ENCODE measurements at regions not wholly inside any gene's neighbourhood (a gene's known extent, or its start where the extent isn't known, plus 50 kb on each side); places are given as distances from the start of the nearest gene placed in this dataset.

GRCh38 chr7:94253686-94254085 is 141.0 kb upstream of the COL1A2 start:
- no peak for TF ChIP-seq Cebpa-rat (IDR thresholded peaks at IDR 0.05)
- Histone ChIP-seq H3K27ac (no peak overlapping the region), H3K9ac (no peak overlapping the region), H4K20me1 (no peaks in the 10 kb centered on the region), H3K36me3 (no peaks in the 10 kb centered on the region), H3K4me2 (no peak overlapping the region), H3K9me3 (no peaks in the 10 kb centered on the region), H3K27me3 (no peaks in the 10 kb centered on the region), H3K4me3 (no peak overlapping the region), H3K4me1 (no peaks in the 10 kb centered on the region)

- Histone ChIP-seq H4K20me1 (no peaks in the 10 kb centered on the region), H3K9ac (no peak overlapping the region), H3K27me3 (no peaks in the 10 kb centered on the region), H3K4me3 (no peak overlapping the region), H3K9me3 (no peaks in the 10 kb centered on the region), H3K4me1 (no peaks in the 10 kb centered on the region), H3K4me2 (no peak overlapping the region), H3K36me3 (no peaks in the 10 kb centered on the region), H3K27ac (no peak overlapping the region)
- no peak for TF ChIP-seq Cebpa-rat (IDR thresholded peaks at IDR 0.05)
Measured at GRCh38 chr7:94258418-94259300, 136.0 kb upstream of the COL1A2 start.

DNA sequence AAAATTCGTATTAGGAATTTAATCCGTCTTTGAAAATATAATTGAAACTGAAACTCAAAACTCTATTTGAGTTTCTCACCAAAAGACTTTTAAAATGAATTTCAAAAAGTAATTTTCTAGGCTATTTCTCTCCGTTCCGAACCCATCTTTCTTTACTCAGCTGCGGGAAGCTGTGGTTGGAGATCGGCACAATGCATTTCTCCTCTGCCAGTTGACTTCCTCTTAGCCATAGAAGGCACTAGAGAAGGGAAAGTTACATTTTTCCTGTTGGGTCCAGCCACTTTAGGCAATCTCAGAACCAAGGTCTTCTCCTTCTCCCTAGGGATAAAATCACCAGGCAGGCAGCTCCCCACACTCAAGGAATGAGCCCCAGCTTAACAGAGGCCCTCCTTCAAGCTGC is 133.6 kb upstream of the COL1A2 start:
- TF ChIP-seq Cebpa-rat (IDR thresholded peaks at IDR 0.05) = no peak
- Histone ChIP-seq H3K4me1 (no peaks in the 10 kb centered on the region), H3K27me3 (no peaks in the 10 kb centered on the region), H3K9ac (no peak overlapping the region), H3K4me3 (no peak overlapping the region), H4K20me1 (no peaks in the 10 kb centered on the region), H3K27ac (no peak overlapping the region), H3K9me3 (no peaks in the 10 kb centered on the region), H3K36me3 (no peaks in the 10 kb centered on the region), H3K4me2 (no peak overlapping the region)

DNA sequence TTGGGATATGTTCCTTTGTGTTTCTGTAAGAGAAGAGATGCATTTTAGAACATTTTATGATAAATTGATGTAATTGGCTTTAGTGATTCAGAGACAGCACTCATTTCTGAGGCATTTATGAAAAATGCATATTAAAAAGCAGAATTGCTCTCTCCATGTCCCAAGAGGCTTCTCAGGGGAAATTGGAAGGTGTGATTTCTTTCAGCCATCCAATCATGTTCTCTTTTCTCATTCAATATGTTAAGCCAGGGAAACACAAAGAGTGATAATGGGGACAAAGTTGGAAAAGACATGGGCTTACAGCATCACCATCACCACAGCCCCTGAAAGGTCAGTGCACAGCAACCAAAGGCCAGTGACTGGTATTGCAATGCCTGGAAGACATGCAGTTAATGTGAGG is 129.9 kb upstream of the COL1A2 start:
- Histone ChIP-seq H3K4me1 (no peaks in the 10 kb centered on the region), H4K20me1 (no peaks in the 10 kb centered on the region), H3K4me3 (no peak overlapping the region), H3K9me3 (no peaks in the 10 kb centered on the region), H3K27me3 (no peaks in the 10 kb centered on the region), H3K27ac (no peak overlapping the region), H3K4me2 (no peak overlapping the region), H3K36me3 (no peaks in the 10 kb centered on the region), H3K9ac (no peak overlapping the region)
- TF ChIP-seq Cebpa-rat (IDR thresholded peaks at IDR 0.05) = no peak

GRCh38 chr7:94265456-94265855 is 129.2 kb upstream of the COL1A2 start:
- Histone ChIP-seq H3K4me3 (no peak overlapping the region), H4K20me1 (no peaks in the 10 kb centered on the region)

DNA sequence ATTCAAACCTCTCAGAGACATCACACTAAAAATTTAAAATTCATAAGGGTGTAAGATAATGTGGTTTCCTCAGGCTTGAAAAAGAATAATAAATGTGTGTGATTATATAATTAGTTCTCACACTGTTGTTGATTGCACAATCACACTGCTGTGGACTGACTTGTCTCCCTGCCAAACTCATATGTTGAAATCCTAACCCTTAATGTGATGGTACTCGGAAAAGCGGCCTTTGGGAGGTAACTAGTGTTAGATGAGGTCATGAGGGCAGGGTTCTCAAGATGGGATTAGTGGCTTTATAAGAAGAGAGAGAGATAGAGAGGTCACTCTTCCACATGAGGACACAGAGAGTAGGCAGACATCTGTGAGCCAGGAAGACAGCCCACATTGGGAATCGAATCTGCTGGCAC is 128.5 kb upstream of the COL1A2 start:
- no peaks in the 10 kb centered on the region for H3K9me3 ChIP-seq
- H3K27me3 ChIP-seq = no peaks in the 10 kb centered on the region
- H3K4me3 ChIP-seq = no peak overlapping the region
- H4K20me1 ChIP-seq = no peaks in the 10 kb centered on the region
- H3K27ac ChIP-seq = no peak overlapping the region
- no peaks in the 10 kb centered on the region for H3K36me3 ChIP-seq
- no peak overlapping the region for H3K9ac ChIP-seq
- H3K4me2 ChIP-seq = no peak overlapping the region
- no peak; the same call in 1 of the 2 replicates for TF ChIP-seq Cebpa-rat (IDR thresholded peaks at IDR 0.05)
- H3K4me1 ChIP-seq = no peaks in the 10 kb centered on the region

More at GRCh38 chr7:94265456-94265855, 129.2 kb upstream of the COL1A2 start:
- no peak overlapping the region for H3K27ac ChIP-seq
- H3K4me1 ChIP-seq = no peaks in the 10 kb centered on the region
- no peaks in the 10 kb centered on the region for H3K9me3 ChIP-seq
- H3K4me2 ChIP-seq = no peak overlapping the region
- H3K27me3 ChIP-seq = no peaks in the 10 kb centered on the region
- no peaks in the 10 kb centered on the region for H3K36me3 ChIP-seq
- no peak for TF ChIP-seq Cebpa-rat (IDR thresholded peaks at IDR 0.05)
- no peak overlapping the region for H3K9ac ChIP-seq

- Histone ChIP-seq H3K4me1 (peaks cover 4% of the 10 kb centered on the region), H4K20me1 (no peaks in the 10 kb centered on the region), H3K9ac (no peak overlapping the region), H3K36me3 (no peaks in the 10 kb centered on the region), H3K4me2 (no peak overlapping the region), H3K27me3 (no peaks in the 10 kb centered on the region), H3K4me3 (no peak overlapping the region), H3K27ac (no peak overlapping the region), H3K9me3 (no peaks in the 10 kb centered on the region)
- TF ChIP-seq Cebpa-rat (IDR thresholded peaks at IDR 0.05) = no peak
Measured at GRCh38 chr7:94270772-94271171, 123.9 kb upstream of the COL1A2 start.

GRCh38 chr7:94272821-94273583 is 121.7 kb upstream of the COL1A2 start:
- no peaks in the 10 kb centered on the region for H3K27me3 ChIP-seq
- H3K4me2 ChIP-seq = no peak overlapping the region
- H3K9ac ChIP-seq = no peak overlapping the region
- no peaks in the 10 kb centered on the region for H3K36me3 ChIP-seq
- H3K4me1 ChIP-seq = peaks cover 10% of the 10 kb centered on the region
- no peak for TF ChIP-seq Cebpa-rat (IDR thresholded peaks at IDR 0.05)
- H3K9me3 ChIP-seq = no peaks in the 10 kb centered on the region
- no peak overlapping the region for H3K27ac ChIP-seq
- no peak overlapping the region for H3K4me3 ChIP-seq
- no peaks in the 10 kb centered on the region for H4K20me1 ChIP-seq

DNA sequence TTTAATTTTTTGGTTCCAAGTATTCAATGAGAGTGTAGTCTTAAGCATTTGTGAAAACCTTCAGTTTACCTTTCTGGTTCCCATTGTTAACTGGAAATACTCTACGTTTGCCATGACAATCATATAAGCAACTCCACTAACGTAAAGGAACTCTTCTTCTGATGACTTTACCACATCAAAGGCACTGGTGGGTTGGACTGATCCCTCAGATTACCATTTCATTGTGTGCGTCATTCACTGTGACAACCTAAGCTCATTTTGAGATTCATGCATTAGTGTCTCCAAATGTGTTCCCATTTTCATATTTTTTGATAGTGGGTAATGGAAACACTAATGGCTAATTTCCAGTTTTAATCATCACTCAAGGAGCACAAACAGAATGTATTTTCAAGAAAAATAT is 119.9 kb upstream of the COL1A2 start:
- no peaks in the 10 kb centered on the region for H4K20me1 ChIP-seq
- H3K27me3 ChIP-seq = no peaks in the 10 kb centered on the region
- no peaks in the 10 kb centered on the region for H3K36me3 ChIP-seq
- TF ChIP-seq Cebpa-rat (IDR thresholded peaks at IDR 0.05) = no peak
- no peak overlapping the region for H3K9ac ChIP-seq
- H3K9me3 ChIP-seq = no peaks in the 10 kb centered on the region
- no peak overlapping the region for H3K4me2 ChIP-seq
- H3K27ac ChIP-seq = no peak overlapping the region
- H3K4me1 ChIP-seq = peaks cover 10% of the 10 kb centered on the region
- H3K4me3 ChIP-seq = no peak overlapping the region

DNA sequence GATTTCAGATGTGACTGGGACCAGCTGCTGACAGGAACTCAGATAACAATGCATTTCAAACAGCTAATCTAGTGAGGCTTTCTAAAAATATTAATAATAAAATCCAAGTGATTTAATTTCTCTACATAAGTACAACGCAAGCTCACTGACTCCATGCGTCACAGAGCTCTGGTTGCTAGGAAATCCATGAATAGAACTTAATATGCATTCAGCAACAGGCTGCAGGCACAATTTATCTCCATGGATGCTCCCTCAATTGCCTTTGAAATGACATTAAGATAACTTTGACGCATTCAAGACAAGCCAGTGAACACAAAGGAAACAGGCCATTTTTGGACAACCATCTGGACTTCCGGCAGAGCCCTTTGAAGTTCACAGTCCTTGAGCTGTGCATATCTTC is 118.7 kb upstream of the COL1A2 start:
- no peak for TF ChIP-seq Cebpa-rat (IDR thresholded peaks at IDR 0.05)
- H3K9ac ChIP-seq = no peak overlapping the region
- H3K4me3 ChIP-seq = no peak overlapping the region
- peaks cover 10% of the 10 kb centered on the region for H3K4me1 ChIP-seq
- no peaks in the 10 kb centered on the region for H3K36me3 ChIP-seq
- no peaks in the 10 kb centered on the region for H3K9me3 ChIP-seq
- no peaks in the 10 kb centered on the region for H4K20me1 ChIP-seq
- H3K4me2 ChIP-seq = peak overlapping the region; percentile 21; the same call in 1 of the 2 replicates
- H3K27ac ChIP-seq = no peak overlapping the region
- no peaks in the 10 kb centered on the region for H3K27me3 ChIP-seq

Data from BLaER1 (cell line).